H1 (cell line): ENCODE measurements at regions not wholly inside any gene's neighbourhood (a gene's known extent, or its start where the extent isn't known, plus 50 kb on each side); places are given as distances from the start of the nearest gene placed in this dataset.

Source experiments
- EZH2 ChIP-seq: fragments of 200-600 bp; sonication (generic); IDR thresholded peaks from 2 replicates; pipeline ENCODE4 v1.7.1; 2012; ENCODE audit warnings: low read depth, mild to moderate bottlenecking, moderate library complexity, low read length, inconsistent platforms; ENCODE audit not compliant: severe bottlenecking
- FOSL1 ChIP-seq: IDR thresholded peaks from 2 replicates; pipeline ENCODE4 v1.6.1; 2011; ENCODE audit warnings: mild to moderate bottlenecking, low read depth, low read length, moderate library complexity; ENCODE audit not compliant: insufficient read depth
- POLR2A ChIP-seq, 2 experiments: IDR thresholded peaks; 1 replicate in 1 of 2; 2 replicates in 1 of 2; pipeline ENCODE4 v1.6.1; 2011; ENCODE audit warnings: low read depth in 2 of 2, low read length in 2 of 2, mild to moderate bottlenecking in 2 of 2; ENCODE audit errors: control extremely low read depth in 1 of 2

DNA sequence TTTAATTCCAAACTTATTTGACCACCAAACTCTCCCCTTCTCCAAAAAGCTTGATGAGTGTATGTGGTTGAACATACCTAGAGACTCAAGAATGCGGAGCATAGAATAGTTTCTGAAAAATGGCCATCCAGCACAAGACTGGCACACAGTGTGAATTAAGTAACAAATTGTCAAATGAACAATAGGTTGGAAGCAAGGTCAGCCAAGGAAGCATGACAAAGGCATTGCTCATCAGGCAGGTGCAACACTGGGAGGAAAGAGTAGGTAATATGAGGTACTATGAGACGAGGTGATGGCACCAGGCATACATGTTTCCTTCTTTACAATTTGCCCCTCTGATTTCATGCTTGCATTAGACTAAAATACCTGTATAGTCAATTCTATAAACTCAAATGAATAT, 73.7 kb downstream of the DKK1 start:
- no peak for TF ChIP-seq FOSL1
- TF ChIP-seq POLR2A (IDR thresholded peaks at IDR 0.05; ENCODE audit: control extremely low read depth in 1 of 2, low read depth in 2 of 2, low read length in 2 of 2) = no peak
- no peak for TF ChIP-seq EZH2
